Thoracic aorta (tissue), 2 donors: ENCODE measurements at regions not wholly inside any gene's neighbourhood (a gene's known extent, or its start where the extent isn't known, plus 50 kb on each side); places are given as distances from the start of the nearest gene placed in this dataset.

Experiments
- ATAC-seq: fragments of 150-250 bp; one replicate; pipeline ENCODE4 v1.8.0; 2017; ENCODE audit warnings: low read depth; ENCODE audit not compliant: insufficient number of reproducible peaks, low FRiP score
- DNase-seq: peaks from one replicate; pipeline ENCODE4 v3.0.0-alpha.2; 2020; ENCODE audit warnings: low spot score
- H3K27ac ChIP-seq, 2 donors: fragments of 200-600 bp; sonication (generic); 1 replicate in 1 of 2; 2 replicates in 1 of 2; pipeline ENCODE4 v1.5.1; 2016; ENCODE audit warnings: mild to moderate bottlenecking in 2 of 2, moderate library complexity in 2 of 2
- H3K27me3 ChIP-seq: fragments of 200-600 bp; sonication (generic); replicated peaks from 2 replicates; pipeline ENCODE4 v1.6.0; 2016; ENCODE audit warnings: mild to moderate bottlenecking; ENCODE audit not compliant: insufficient read depth
- H3K36me3 ChIP-seq: fragments of 200-600 bp; sonication (generic); one replicate; pipeline ENCODE4 v1.5.1; 2016
- H3K4me1 ChIP-seq, 2 donors: fragments of 200-600 bp; sonication (generic); 1 replicate in 1 of 2; 2 replicates in 1 of 2; pipeline versions ENCODE4 v1.5.1 to v1.6.0; 2016; ENCODE audit warnings: low read depth in 2 of 2, mild to moderate bottlenecking in 1 of 2; ENCODE audit not compliant: control insufficient read depth in 1 of 2
- H3K4me3 ChIP-seq: fragments of 200-600 bp; sonication (generic); 2 replicates; pipeline ENCODE4 v1.5.1; 2016; ENCODE audit warnings: mild to moderate bottlenecking
- H3K9me3 ChIP-seq: fragments of 200-600 bp; sonication (generic); 2 replicates; pipeline ENCODE4 v1.5.1; 2016
- TF ChIP-seq, protein P1 (sequence below): fragments of 200-600 bp; sonication (generic); IDR thresholded peaks from one replicate; pipeline ENCODE4 v1.5.1; 2019; ENCODE audit warnings: antibody characterized with exemption

DNA sequence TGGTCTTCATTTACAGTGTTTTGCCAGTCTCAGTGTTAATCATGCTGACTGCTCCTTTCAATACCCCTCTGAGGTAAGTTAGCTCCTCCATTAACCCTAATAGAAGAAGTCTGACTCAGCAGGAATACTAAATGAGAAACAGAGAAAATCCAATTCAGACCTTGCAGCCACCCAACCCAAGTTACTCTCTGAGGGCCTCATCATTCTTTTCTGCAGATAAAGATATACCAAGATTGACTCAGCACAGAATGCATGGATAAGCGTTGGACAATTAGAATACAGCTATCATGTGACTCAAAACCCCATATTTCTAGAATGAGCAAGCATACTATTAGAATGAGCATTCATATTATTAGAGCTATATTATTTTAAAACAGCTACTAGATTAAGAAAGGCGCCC lies 389.1 kb upstream of the SGO1 start:
- no peak for ATAC-seq

DNA sequence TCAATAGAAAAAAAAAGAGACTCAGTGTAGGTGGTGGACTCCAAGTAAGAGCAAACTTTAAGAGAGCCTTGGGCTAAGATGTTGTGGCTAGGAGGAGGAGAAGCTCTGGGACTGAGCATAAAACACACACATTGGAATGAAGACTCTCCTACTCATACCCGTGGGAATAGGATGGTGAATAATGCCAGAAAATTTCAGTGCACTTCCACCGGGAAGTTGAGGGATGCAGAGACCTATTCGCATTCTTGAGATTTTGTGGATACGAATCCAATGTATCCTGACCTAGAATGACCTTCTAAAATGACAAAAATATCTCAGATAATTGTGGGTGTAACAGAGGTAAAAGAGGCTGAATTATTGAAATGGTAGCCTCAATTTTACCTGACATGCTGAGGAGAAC lies 388.7 kb upstream of the SGO1 start:
- DNase-seq (no peak), ATAC-seq (no peak)
- TF ChIP-seq, protein P1, sequence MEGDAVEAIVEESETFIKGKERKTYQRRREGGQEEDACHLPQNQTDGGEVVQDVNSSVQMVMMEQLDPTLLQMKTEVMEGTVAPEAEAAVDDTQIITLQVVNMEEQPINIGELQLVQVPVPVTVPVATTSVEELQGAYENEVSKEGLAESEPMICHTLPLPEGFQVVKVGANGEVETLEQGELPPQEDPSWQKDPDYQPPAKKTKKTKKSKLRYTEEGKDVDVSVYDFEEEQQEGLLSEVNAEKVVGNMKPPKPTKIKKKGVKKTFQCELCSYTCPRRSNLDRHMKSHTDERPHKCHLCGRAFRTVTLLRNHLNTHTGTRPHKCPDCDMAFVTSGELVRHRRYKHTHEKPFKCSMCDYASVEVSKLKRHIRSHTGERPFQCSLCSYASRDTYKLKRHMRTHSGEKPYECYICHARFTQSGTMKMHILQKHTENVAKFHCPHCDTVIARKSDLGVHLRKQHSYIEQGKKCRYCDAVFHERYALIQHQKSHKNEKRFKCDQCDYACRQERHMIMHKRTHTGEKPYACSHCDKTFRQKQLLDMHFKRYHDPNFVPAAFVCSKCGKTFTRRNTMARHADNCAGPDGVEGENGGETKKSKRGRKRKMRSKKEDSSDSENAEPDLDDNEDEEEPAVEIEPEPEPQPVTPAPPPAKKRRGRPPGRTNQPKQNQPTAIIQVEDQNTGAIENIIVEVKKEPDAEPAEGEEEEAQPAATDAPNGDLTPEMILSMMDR = no peak
- Histone ChIP-seq H3K27me3 (no peaks in the 10 kb centered on the region), H3K36me3 (no peaks in the 10 kb centered on the region), H3K9me3 (no peaks in the 10 kb centered on the region), H3K4me1 (no peaks in the 10 kb centered on the region), H3K27ac (no peak overlapping the region), H3K4me3 (no peak overlapping the region)

More for the DNA sequence above, 389.1 kb upstream of the SGO1 start:
- H3K36me3 ChIP-seq = no peaks in the 10 kb centered on the region
- DNase-seq = no peak
- no peak overlapping the region for H3K4me3 ChIP-seq
- H3K27me3 ChIP-seq = no peaks in the 10 kb centered on the region
- no peak overlapping the region for H3K27ac ChIP-seq
- no peaks in the 10 kb centered on the region for H3K4me1 ChIP-seq
- TF ChIP-seq, protein P1 = no peak
- H3K9me3 ChIP-seq = no peaks in the 10 kb centered on the region

DNA sequence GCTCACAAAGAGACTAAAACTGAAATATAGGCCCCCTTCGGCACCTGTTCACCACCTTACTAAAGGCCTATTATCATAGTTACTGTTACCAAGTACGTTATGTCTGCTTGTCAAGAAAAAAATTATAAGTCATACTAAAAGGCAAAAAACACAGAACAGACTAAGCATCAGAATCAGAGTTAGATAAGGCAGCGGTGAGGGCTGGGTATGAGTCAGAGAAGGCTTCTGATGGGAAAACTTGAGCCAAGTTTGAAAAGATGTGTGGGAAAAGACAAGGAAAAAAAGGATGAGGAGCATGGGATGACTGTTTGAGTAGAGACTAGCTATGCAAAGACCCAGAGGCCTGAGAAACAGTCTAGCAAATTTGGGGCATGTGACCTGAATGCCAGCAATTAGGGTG lies 387.2 kb upstream of the SGO1 start:
- ATAC-seq (no peak), DNase-seq (no peak)
- TF ChIP-seq, protein P1 = no peak

DNA sequence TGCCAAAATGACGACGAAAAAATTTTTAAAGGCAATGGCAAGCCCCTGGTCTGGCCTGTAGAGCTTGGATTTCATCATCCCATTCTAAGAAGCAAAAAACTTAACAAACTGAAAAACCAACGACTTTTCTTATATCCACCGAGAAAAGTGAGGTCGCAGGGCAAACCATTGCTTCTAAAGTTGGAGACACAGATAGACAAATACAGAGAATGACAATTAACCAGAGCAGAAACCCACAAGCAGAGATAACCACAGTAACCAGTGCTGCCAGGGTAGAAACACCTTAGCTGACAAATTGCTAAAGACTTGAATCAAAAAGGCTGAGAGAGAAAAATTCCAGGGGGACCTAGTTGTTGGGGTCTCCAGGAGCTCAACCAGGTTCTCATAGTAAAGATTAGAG lies 386.5 kb upstream of the SGO1 start:
- TF ChIP-seq, protein P1 = no peak
- H3K36me3 ChIP-seq = no peaks in the 10 kb centered on the region
- no peaks in the 10 kb centered on the region for H3K27me3 ChIP-seq
- H3K9me3 ChIP-seq = no peaks in the 10 kb centered on the region
- no peak overlapping the region for H3K4me3 ChIP-seq
- DNase-seq = no peak
- ATAC-seq = no peak
- no peaks in the 10 kb centered on the region for H3K4me1 ChIP-seq
- H3K27ac ChIP-seq = no peak overlapping the region

More for the DNA sequence above, 387.2 kb upstream of the SGO1 start:
- no peak overlapping the region for H3K27ac ChIP-seq
- H3K36me3 ChIP-seq = no peaks in the 10 kb centered on the region
- H3K4me1 ChIP-seq = no peaks in the 10 kb centered on the region
- no peak overlapping the region for H3K4me3 ChIP-seq
- H3K27me3 ChIP-seq = no peaks in the 10 kb centered on the region
- H3K9me3 ChIP-seq = no peaks in the 10 kb centered on the region

DNA sequence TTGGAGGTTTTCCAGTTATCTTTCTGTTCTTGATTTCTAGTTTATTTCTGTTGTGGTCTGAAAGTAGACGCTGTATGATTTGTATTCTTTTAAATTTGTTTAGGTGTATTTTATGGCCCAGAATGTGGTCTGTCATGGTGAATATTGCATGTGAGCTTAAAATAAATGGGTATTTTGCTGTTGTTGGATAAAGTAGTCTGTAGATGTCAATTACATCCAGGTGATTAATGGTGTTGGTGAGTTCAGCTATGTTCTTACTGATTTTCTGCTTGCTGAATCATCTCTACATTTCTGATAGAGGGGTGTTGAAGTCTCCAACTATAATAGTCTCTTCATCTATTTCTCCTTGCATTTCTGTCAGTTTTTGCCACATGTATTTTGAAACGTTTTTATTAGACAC lies 383.3 kb upstream of the SGO1 start:
- TF ChIP-seq, protein P1 = no peak
- ATAC-seq = no peak
- Histone ChIP-seq H3K9me3 (no peaks in the 10 kb centered on the region), H3K36me3 (no peaks in the 10 kb centered on the region), H3K27ac (no peak overlapping the region), H3K27me3 (no peaks in the 10 kb centered on the region), H3K4me3 (no peak overlapping the region), H3K4me1 (no peaks in the 10 kb centered on the region)
- no peak for DNase-seq
